Cardiac fibroblast (primary cell): ENCODE measurements at regions not wholly inside any gene's neighbourhood (a gene's known extent, or its start where the extent isn't known, plus 50 kb on each side); places are given as distances from the start of the nearest gene placed in this dataset.

Experiments
- DNase-seq, 2 donors: peaks; one replicate each; pipeline versions ENCODE4 v3.0.0 to v3.0.0-alpha.2; 2010; ENCODE audit warnings: low read depth in 2 of 2
- H3K4me3 ChIP-seq, 2 donors: replicated peaks in 1 of 2; 1 replicate in 1 of 2; 2 replicates in 1 of 2; pipeline ENCODE4 v1.5.1; 2011; ENCODE audit warnings: low read depth in 2 of 2, low read length in 2 of 2, mild to moderate bottlenecking in 2 of 2, moderate library complexity in 1 of 2
- CTCF ChIP-seq: IDR thresholded peaks from one replicate; pipeline ENCODE4 v1.5.1; 2011; ENCODE audit warnings: low read depth, mild to moderate bottlenecking, low read length, inconsistent platforms

- DNase-seq: no peak
- no peak for TF ChIP-seq CTCF
- H3K4me3 ChIP-seq: no peak overlapping the region
Measured at GRCh38 chr9:676780-677438, 164.6 kb upstream of the DMRT1 start.

- H3K4me3 ChIP-seq: peak overlapping the region in 1 of 2 donors; percentile 22
- peak in 1 of 2 donors; percentile 35 for DNase-seq
- no peak for TF ChIP-seq CTCF
Measured at GRCh38 chr9:677461-678097, 163.9 kb upstream of the DMRT1 start.

GRCh38 chr9:678897-679296, 162.6 kb upstream of the DMRT1 start:
- no peak overlapping the region for H3K4me3 ChIP-seq
- no peak for TF ChIP-seq CTCF
- no peak for DNase-seq

GRCh38 chr9:679462-679861, 162.0 kb upstream of the DMRT1 start:
- no peak for TF ChIP-seq CTCF
- DNase-seq: no peak
- H3K4me3 ChIP-seq: no peak overlapping the region

GRCh38 chr9:680106-680505, 161.4 kb upstream of the DMRT1 start:
- H3K4me3 ChIP-seq: no peak overlapping the region
- DNase-seq: no peak
- TF ChIP-seq CTCF: no peak

- peak; percentile 34 to 54 for DNase-seq
- no peak overlapping the region for H3K4me3 ChIP-seq
- no peak for TF ChIP-seq CTCF
Measured at GRCh38 chr9:682633-683508, 158.6 kb upstream of the DMRT1 start.
